DMS53 treated with DMSO at 0.1 percent for 48 hours (cell line): ENCODE measurements at regions not wholly inside any gene's neighbourhood (a gene's known extent, or its start where the extent isn't known, plus 50 kb on each side); places are given as distances from the start of the nearest gene placed in this dataset.

Experiments used
- DNase-seq: peaks from one replicate; lab custom pipeline; 2025; ENCODE audit not compliant: unreplicated experiment; lab: John Stamatoyannopoulos, UW

DNA sequence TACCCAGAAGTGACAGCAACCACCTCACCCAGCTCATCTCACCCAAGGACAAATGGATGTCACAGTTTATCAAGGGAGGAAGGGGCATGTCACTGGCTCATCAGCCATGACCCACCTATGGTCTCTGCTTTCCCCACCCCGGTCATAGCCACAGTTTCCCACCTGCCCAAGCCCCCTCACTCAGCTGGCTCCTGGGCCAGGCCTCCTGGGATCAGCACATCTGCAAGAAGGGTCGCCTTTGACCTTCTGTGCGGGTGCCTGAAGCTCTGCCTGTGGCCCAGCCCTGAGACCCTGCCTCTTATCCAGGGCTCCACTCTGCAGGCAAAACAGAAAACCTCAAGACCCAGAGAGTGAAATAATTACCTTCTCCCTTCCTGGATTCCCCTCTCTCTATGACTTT, 236.4 kb downstream of the BUD13 start:
- DNase-seq, result no peak

DNA sequence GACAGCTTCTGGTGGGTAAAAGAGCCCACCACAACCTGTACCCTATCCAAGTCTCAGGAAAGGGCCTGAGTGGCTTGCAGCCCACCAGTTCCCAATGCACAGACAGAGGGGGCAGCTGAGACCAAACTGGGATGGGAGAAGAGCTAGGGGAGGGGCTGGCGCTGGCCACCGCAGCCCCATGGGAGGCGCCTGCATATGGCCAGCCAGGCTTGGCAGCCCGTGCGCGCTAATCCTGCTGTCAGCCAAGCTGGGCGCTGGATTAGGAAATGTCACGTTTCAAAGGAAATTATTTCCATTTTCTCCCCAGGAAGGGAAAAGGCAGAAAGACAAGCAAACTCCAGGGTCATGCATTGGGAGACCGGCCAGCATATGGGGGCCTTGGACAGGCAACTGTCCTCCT, 236.8 kb downstream of the BUD13 start:
- DNase-seq, result no peak

- DNase-seq, result no peak
These were observed 237.7 kb downstream of the BUD13 start for GRCh38 chr11:116535120-116535519.

- no peak for DNase-seq
These were observed 238.4 kb downstream of the BUD13 start for GRCh38 chr11:116534270-116534975.

- no peak for DNase-seq
These were observed 239.5 kb downstream of the BUD13 start for GRCh38 chr11:116533186-116533825.

GRCh38 chr11:116532066-116532465, 240.7 kb downstream of the BUD13 start:
- no peak for DNase-seq

- DNase-seq, result no peak
These were observed 242.1 kb downstream of the BUD13 start for GRCh38 chr11:116530705-116531104.

GRCh38 chr11:116529271-116529670, 243.5 kb downstream of the BUD13 start:
- DNase-seq, result no peak

- DNase-seq, result no peak
These were observed 245.4 kb downstream of the BUD13 start for GRCh38 chr11:116527180-116527991.

- no peak for DNase-seq
These were observed 246.8 kb downstream of the BUD13 start for GRCh38 chr11:116525961-116526495.

DNA sequence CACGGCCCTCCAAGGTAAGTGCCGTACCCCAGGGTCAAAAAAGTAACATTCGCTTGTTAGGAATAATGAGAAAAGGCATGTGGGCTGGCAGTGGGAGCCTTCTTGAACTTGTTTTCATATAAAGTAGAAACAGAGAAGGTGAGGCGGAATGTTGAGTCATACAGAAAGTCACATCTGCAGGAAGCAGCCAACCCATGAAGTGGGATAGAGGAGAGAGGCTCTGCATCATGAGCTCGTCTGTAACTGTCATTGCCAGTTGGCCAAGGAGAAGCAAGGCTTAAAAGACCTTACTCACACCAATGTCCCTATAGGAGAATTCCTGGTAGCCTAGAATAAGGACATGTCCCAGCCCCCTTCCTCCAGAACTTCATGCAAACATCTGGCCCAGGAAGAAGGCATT, 253.3 kb downstream of the BUD13 start:
- no peak for DNase-seq

DNA sequence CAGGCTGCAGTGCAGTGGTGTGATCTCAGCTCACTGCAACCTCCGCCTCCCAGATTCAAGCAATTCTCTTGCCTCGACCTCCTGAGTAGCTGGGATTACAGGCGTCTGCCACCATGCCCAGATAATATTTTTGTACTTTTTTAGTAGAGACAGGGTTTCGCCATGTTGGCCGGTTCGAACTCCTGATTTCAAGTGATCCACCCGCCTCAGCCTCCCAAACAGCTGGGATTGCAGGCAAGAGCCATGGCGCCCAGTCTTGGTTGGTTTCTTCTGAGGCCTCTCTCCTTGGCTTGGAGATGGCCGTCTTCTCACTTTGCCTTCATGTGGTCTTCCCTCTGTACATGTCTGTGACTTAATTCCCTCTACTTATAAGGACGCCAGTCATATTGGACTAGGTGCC, 254.6 kb downstream of the BUD13 start:
- no peak for DNase-seq

GRCh38 chr11:116517584-116517983, 255.2 kb downstream of the BUD13 start:
- DNase-seq, result no peak

DNA sequence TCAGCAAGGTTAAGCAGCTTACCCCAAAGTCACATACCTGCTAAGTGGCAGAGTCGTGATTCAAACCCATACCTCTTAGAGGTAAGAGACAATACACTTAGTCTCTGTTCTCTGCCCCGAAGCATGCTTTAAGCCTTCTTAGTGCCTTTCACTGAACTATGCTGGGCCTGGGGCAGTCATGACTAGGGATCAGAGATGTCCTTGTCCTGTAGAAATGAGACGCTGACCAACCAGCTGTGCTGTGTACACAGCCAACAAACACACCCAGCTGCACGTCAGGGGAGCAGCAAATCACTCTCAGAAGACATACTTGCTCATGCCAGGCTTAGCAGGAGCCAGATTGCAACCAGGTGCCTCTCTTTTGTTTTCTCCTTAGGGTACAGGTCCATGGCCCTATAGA, 255.7 kb downstream of the BUD13 start:
- peak; percentile 43 for DNase-seq

- DNase-seq, result peak; percentile 89
These were observed 257.1 kb downstream of the BUD13 start for GRCh38 chr11:116515664-116516184.

DNA sequence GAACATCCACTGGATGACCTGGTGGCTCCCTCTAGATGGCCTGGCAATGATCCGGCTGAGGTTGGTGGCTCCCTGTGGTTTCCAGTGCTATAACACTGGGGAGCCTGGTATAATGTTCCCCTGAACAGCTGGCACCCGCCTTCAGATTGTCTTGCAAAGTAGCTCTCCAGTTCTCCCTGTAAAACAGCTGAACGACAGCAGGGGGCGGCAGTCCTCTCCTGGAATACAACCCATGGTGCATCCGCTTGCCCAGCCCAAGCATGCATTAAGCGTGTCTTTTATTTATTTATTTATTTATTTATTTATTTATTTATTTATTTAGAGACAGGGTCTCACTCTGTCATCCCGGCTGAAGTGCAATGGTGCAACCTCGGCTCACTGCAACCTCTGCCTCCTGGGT, 258.9 kb downstream of the BUD13 start:
- DNase-seq, result peak; percentile 3

- no peak for DNase-seq
These were observed 259.4 kb downstream of the BUD13 start for GRCh38 chr11:116513278-116513823.

DNA sequence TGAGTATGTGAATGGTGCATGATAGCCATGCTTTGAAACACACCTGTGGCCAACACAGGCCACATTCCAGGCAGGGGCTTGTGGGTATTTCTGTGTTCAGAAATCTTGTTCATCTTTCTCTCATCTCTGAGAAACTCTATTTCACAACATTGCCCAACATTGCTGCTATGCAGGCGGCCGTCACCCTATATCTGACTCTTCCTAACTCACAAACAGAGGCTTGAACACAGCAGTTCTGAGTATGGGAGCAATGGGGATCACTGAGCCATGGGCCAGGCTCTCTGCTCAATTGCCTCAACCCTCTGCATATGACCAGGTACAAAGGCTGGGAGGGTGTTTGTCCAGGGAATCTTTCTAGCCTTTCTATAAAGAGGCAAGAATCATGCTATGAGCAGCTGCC, 259.9 kb downstream of the BUD13 start:
- no peak for DNase-seq

GRCh38 chr11:116511684-116512083, 261.1 kb downstream of the BUD13 start:
- DNase-seq, result no peak

GRCh38 chr11:116510886-116511650, 261.7 kb downstream of the BUD13 start:
- no peak for DNase-seq
